Astrocyte of the spinal cord (primary cell): ENCODE measurements at regions not wholly inside any gene's neighbourhood (a gene's known extent, or its start where the extent isn't known, plus 50 kb on each side); places are given as distances from the start of the nearest gene placed in this dataset.

Experiments used
- DNase-seq: peaks from one replicate; pipeline ENCODE4 v3.0.0; 2011; ENCODE audit warnings: low read depth, low spot score
- H3K4me3 ChIP-seq: 2 replicates; pipeline ENCODE4 v1.5.1; 2011; ENCODE audit warnings: low read depth, mild to moderate bottlenecking, low read length, moderate library complexity
- in situ Hi-C: cut with HindIII; loops from 2 replicates; pipeline ENCODE4 v1.10.0; 2017; ENCODE audit warnings: low sequenced_read_pairs
- TF ChIP-seq, protein P1 (sequence below): IDR thresholded peaks from 2 replicates; pipeline ENCODE4 v1.5.1; 2012; ENCODE audit warnings: low read depth, mild to moderate bottlenecking, low read length, inconsistent platforms

DNA sequence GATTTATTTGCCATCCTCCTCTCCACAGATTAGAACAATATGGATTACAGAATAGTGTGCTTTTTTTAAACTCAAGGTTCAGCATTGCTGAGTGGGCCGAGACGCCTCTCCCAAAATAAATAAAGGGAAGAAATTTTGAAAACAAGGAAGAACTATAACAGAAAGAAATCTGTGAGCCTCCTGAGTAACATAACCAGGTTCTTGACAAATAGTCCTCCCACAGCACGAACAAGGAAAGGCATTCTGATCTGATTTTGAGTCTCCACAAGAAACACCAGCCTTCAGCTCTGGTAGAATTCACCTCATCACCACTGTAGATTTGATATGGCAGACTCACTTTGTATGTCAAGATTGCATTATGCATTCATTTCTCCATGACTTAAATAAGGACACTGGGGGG is 173.6 kb downstream of the HHIP start:
- in situ Hi-C loops, result no loop called here
- H3K4me3 ChIP-seq, result no peak overlapping the region
- TF ChIP-seq, protein P1, sequence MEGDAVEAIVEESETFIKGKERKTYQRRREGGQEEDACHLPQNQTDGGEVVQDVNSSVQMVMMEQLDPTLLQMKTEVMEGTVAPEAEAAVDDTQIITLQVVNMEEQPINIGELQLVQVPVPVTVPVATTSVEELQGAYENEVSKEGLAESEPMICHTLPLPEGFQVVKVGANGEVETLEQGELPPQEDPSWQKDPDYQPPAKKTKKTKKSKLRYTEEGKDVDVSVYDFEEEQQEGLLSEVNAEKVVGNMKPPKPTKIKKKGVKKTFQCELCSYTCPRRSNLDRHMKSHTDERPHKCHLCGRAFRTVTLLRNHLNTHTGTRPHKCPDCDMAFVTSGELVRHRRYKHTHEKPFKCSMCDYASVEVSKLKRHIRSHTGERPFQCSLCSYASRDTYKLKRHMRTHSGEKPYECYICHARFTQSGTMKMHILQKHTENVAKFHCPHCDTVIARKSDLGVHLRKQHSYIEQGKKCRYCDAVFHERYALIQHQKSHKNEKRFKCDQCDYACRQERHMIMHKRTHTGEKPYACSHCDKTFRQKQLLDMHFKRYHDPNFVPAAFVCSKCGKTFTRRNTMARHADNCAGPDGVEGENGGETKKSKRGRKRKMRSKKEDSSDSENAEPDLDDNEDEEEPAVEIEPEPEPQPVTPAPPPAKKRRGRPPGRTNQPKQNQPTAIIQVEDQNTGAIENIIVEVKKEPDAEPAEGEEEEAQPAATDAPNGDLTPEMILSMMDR, result no peak
- DNase-seq, result no peak

- peak; percentile 77 for DNase-seq
- TF ChIP-seq, protein P1, result no peak
- in situ Hi-C loops, result no loop called here
- no peak overlapping the region for H3K4me3 ChIP-seq
These were observed 174.2 kb downstream of the HHIP start for GRCh38 chr4:144820011-144820727.

DNA sequence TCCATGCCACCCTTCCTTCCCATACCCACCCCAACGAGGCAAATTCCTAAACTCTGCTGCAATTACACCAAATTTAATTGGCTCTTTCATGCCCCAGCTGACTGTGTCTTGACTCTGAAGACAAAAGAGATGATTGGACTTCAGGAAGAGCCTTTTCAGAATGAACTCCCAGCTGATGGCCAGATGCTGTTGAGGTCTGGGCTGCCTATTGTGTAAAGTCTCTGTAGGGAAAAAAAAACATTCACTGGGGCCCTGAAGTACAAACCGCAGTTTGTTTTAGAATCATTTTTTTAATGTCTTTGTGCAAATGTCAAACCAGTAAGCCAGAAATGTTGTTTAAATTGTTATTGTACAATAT is 174.8 kb downstream of the HHIP start:
- in situ Hi-C loops, result no loop called here
- peak; percentile 93 for DNase-seq
- TF ChIP-seq, protein P1, result no peak
- H3K4me3 ChIP-seq, result no peak overlapping the region

GRCh38 chr4:144831971-144832370 is 186.0 kb downstream of the HHIP start:
- DNase-seq, result no peak
- H3K4me3 ChIP-seq, result no peak overlapping the region
- TF ChIP-seq, protein P1, result no peak
- in situ Hi-C loops, result no loop called here

GRCh38 chr4:144845411-144845810 is 199.5 kb downstream of the HHIP start:
- in situ Hi-C loops, result no loop called here

DNA sequence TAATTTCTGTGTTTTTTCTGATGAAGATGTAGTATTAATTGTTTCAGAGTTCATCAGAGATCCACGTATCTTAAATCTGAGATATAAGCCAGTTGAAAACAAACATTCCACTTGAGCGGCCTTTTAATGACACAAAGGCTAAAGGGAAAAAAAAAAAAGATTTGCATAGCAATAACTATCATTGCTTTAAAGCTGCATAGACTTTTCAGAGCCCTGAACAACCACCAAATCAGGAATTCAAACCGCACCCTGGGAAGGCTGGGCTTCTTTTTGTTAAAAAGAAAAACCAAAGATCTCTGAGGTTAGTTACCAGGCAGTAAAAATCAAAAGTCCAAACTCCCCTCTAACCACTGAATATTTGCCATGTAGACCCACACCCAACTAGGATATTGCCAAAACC is 206.0 kb downstream of the HHIP start:
- H3K4me3 ChIP-seq, result no peak overlapping the region
- TF ChIP-seq, protein P1, result no peak
- in situ Hi-C loops, result no loop called here
- peak; percentile 40 for DNase-seq

More at GRCh38 chr4:144845411-144845810, 199.5 kb downstream of the HHIP start:
- no peak overlapping the region for H3K4me3 ChIP-seq
- DNase-seq, result no peak
- TF ChIP-seq, protein P1, result no peak
